A549 (cell line): ENCODE measurements at regions not wholly inside any gene's neighbourhood (a gene's known extent, or its start where the extent isn't known, plus 50 kb on each side); places are given as distances from the start of the nearest gene placed in this dataset.
A peak's percentile ranks its signal among the peaks of the same experiment; 100 is the strongest.

Source experiments
- ATAC-seq, 2 experiments: fragments of 200-7000 bp in 1 of 2; fragments of >200 bp in 1 of 2; cut with Nextera tagmentation in 1 of 2; cut with Tn5 transposase in 1 of 2; 3 replicates each; pipeline versions ENCODE4 v1.8.0 to v1.9.1; 2018 to 2020; ENCODE audit warnings: mild to moderate bottlenecking in 1 of 2, moderate library complexity in 1 of 2
- CTCF ChIA-PET: fragments of 300-600 bp; sonication (Branson Sonifier 250); formaldehyde crosslinking; extraction: SDS; loops from one replicate; lab custom pipeline; 2021; ENCODE audit warnings: antibody characterized with exemption, inconsistent platforms; lab: Yijun Ruan, JAX
- POLR2A ChIA-PET: fragments of 350-600 bp; formaldehyde crosslinking; extraction: SDS; loops from one replicate; lab custom pipeline; 2021; ENCODE audit warnings: antibody characterized with exemption, inconsistent platforms; lab: Yijun Ruan, JAX
- DNase-seq, 2 experiments: peaks; one replicate each; pipeline versions ENCODE4 v3.0.0 to v3.0.0-alpha.2; 2011 to 2016; ENCODE audit warnings: low read depth in 1 of 2, low spot score in 1 of 2
- FAIRE-seq: peaks from 2 replicates; lab custom pipeline; 2011; peaks lifted over from hg19 to GRCh38; lab: Jason Lieb, UNC
- H3K27ac ChIP-seq, 2 experiments: fragments of >200 bp; sonication (Bioruptor Twin); formaldehyde crosslinking; 3 replicates each; pipeline ENCODE4 v1.5.1; 2016 to 2017
- H3K4me1 ChIP-seq: fragments of >200 bp; sonication (Bioruptor Twin); formaldehyde crosslinking; 3 replicates; pipeline ENCODE4 v1.6.1; 2016
- H3K4me2 ChIP-seq: fragments of >200 bp; sonication (Bioruptor Twin); formaldehyde crosslinking; 3 replicates; pipeline ENCODE4 v1.6.1; 2016
- H3K4me3 ChIP-seq: fragments of >200 bp; sonication (Bioruptor Twin); formaldehyde crosslinking; 3 replicates; pipeline ENCODE4 v1.5.1; 2016
- H3K9me3 ChIP-seq: fragments of >200 bp; sonication (Bioruptor Twin); formaldehyde crosslinking; 3 replicates; pipeline ENCODE4 v1.6.1; 2016
- CEBPB ChIP-seq, 2 experiments: fragments of >200 bp in 1 of 2; sonication (Bioruptor Twin) in 1 of 2; formaldehyde crosslinking in 1 of 2; IDR thresholded peaks; 2 replicates each; pipeline ENCODE4 v1.6.1; 2012 to 2016
- FOSB ChIP-seq: fragments of 250-450 bp; sonication (Bioruptor Pico); IDR thresholded peaks from 2 replicates; pipeline ENCODE4 v1.5.0; 2020; ENCODE audit warnings: mild to moderate bottlenecking, moderate library complexity
- FOSL2 ChIP-seq, 2 experiments: fragments of 450-650 bp in 1 of 2; fragments of >200 bp in 1 of 2; sonication (Bioruptor Twin) in 1 of 2; formaldehyde crosslinking; IDR thresholded peaks; 2 replicates each; pipeline versions ENCODE4 v1.5.0 to v1.6.1; 2016 to 2020; ENCODE audit warnings: mild to moderate bottlenecking in 1 of 2, moderate library complexity in 1 of 2
- GATA3 ChIP-seq: IDR thresholded peaks from 2 replicates; pipeline ENCODE4 v1.6.1; 2012; ENCODE audit warnings: borderline replicate concordance
- HOXA7 ChIP-seq: fragments of 250-450 bp; sonication (Bioruptor Pico); IDR thresholded peaks from 2 replicates; pipeline ENCODE4 v1.5.0; 2020; ENCODE audit warnings: mild to moderate bottlenecking, moderate library complexity
- JUN ChIP-seq, 2 experiments: fragments of >200 bp; sonication (Bioruptor Twin); formaldehyde crosslinking; IDR thresholded peaks; 2 replicates in 1 of 2; 3 replicates in 1 of 2; pipeline ENCODE4 v1.6.1; 2016 to 2017
- KDM1A ChIP-seq: fragments of 200-600 bp; sonication (generic); IDR thresholded peaks from 2 replicates; pipeline ENCODE4 v1.6.1; 2016; ENCODE audit warnings: low read depth, mild to moderate bottlenecking
- MAFK ChIP-seq: fragments of 450-650 bp; IDR thresholded peaks from 2 replicates; pipeline ENCODE4 v1.6.1; 2014; ENCODE audit not compliant: partially characterized antibody
- PHF8 ChIP-seq: fragments of 200-600 bp; sonication (generic); IDR thresholded peaks from 2 replicates; pipeline ENCODE4 v1.6.1; 2016; ENCODE audit warnings: low read depth, mild to moderate bottlenecking, antibody characterized with exemption, moderate library complexity, borderline replicate concordance
- POLR2A ChIP-seq: IDR thresholded peaks from 2 replicates; pipeline ENCODE4 v1.6.1; 2012; ENCODE audit warnings: mild to moderate bottlenecking, low read length
- RAD21 ChIP-seq, 2 experiments: fragments of >200 bp in 1 of 2; sonication (Bioruptor Twin) in 1 of 2; formaldehyde crosslinking in 1 of 2; IDR thresholded peaks in 1 of 2; conservative IDR thresholded peaks in 1 of 2; 2 replicates in 1 of 2; 3 replicates in 1 of 2; pipeline ENCODE4 v1.6.1; 2012 to 2018; ENCODE audit warnings: inconsistent platforms in 1 of 2
- RCOR1 ChIP-seq: fragments of 150-350 bp; IDR thresholded peaks from 2 replicates; pipeline ENCODE4 v1.6.1; 2014; ENCODE audit warnings: antibody characterized with exemption, low read length, low read depth
- SREBF2 ChIP-seq: fragments of 450-650 bp; IDR thresholded peaks from 2 replicates; pipeline ENCODE4 v1.6.1; 2014; ENCODE audit warnings: mild to moderate bottlenecking, moderate library complexity
- ZC3H11A ChIP-seq: fragments of 450-650 bp; IDR thresholded peaks from 2 replicates; pipeline ENCODE4 v1.6.1; 2014; ENCODE audit warnings: antibody characterized with exemption, mild to moderate bottlenecking
- WGBS: methylation state at CpG from one replicate; pipeline ENCODE4 v1.1.6; 2017; ENCODE audit errors: missing lambda C conversion rate; 5-methylcytosine and 5-hydroxymethylcytosine counted together
- TF ChIP-seq, protein P1 (sequence below): fragments of >200 bp; sonication (Bioruptor Twin); formaldehyde crosslinking; IDR thresholded peaks from 3 replicates; pipeline ENCODE4 v1.6.1; 2016
- TF ChIP-seq, protein P2 (sequence below): IDR thresholded peaks from 2 replicates; pipeline ENCODE4 v1.6.1; 2012
- TF ChIP-seq, protein P3 (sequence below): fragments of 150-350 bp; IDR thresholded peaks from 2 replicates; pipeline ENCODE4 v1.6.1; 2014; ENCODE audit warnings: low read depth, mild to moderate bottlenecking, low read length

DNA sequence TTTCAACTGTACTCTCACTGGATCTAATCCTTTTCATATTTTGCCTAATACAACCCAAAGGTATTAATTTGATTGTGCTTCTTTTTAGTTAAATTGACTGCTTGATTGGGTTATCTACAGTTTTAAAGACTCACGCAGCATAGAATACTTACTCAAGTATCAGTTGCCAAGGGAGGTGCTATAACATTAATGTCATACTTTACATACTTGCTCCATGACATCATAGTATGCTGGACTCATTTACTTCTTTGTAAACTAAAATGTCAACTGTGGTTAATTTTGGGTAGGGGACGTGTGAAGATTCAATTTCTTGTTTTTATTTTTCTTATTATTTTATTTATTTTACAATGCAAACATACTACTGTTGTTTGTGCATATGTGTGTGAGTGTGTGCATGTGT is 716.2 kb upstream of the VRK2 start:
- no peak for TF ChIP-seq RCOR1
- TF ChIP-seq CEBPB (IDR thresholded peaks at IDR 0.05): no peak
- TF ChIP-seq, protein P1, sequence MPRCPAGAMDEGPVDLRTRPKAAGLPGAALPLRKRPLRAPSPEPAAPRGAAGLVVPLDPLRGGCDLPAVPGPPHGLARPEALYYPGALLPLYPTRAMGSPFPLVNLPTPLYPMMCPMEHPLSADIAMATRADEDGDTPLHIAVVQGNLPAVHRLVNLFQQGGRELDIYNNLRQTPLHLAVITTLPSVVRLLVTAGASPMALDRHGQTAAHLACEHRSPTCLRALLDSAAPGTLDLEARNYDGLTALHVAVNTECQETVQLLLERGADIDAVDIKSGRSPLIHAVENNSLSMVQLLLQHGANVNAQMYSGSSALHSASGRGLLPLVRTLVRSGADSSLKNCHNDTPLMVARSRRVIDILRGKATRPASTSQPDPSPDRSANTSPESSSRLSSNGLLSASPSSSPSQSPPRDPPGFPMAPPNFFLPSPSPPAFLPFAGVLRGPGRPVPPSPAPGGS: no peak
- TF ChIP-seq FOSB (CRISPR knock-in tag): no peak
- TF ChIP-seq, protein P2, sequence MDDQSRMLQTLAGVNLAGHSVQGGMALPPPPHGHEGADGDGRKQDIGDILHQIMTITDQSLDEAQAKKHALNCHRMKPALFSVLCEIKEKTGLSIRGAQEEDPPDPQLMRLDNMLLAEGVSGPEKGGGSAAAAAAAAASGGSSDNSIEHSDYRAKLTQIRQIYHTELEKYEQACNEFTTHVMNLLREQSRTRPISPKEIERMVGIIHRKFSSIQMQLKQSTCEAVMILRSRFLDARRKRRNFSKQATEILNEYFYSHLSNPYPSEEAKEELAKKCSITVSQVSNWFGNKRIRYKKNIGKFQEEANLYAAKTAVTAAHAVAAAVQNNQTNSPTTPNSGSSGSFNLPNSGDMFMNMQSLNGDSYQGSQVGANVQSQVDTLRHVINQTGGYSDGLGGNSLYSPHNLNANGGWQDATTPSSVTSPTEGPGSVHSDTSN: no peak
- no peak for TF ChIP-seq POLR2A
- no peak for TF ChIP-seq JUN (IDR thresholded peaks at IDR 0.05)
- no peak for TF ChIP-seq ZC3H11A
- WGBS: 15% methylated on average over 2 of the region's 2 CpGs
- H3K4me1 ChIP-seq: no peaks in the 10 kb centered on the region
- no peak overlapping the region for H3K4me2 ChIP-seq
- DNase-seq (no peak), FAIRE-seq (peak; percentile 43), ATAC-seq (no peak)
- H3K9me3 ChIP-seq: peaks cover 2% of the 10 kb centered on the region; the same call in 1 of the 3 replicates
- no peak overlapping the region for H3K27ac ChIP-seq
- ChIA-PET CTCF (no interaction called here), POLR2A (no interaction called here)
- H3K4me3 ChIP-seq: no peak overlapping the region

DNA sequence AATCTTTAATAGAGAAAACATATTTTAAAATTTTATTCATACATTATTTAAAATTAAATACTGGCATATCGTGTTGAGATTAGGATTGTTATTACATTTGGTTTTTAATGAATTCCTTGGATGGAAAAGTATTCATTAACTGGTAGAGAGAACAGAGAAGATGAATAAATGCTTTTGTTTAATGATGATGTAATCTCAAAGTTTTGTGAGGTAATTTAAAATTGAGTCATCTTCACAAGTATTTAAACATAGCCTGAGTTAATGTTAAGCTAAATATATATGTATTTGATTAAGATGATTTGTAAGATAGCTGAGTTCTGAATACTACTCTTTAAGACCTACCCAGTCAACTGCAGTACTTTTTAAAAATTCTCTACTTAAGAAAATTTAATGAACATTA is 713.4 kb upstream of the VRK2 start:
- WGBS: 20% methylated on average over 1 of the region's 1 CpG
- FAIRE-seq (no peak), DNase-seq (no peak), ATAC-seq (no peak)
- Histone ChIP-seq H3K4me3 (no peak overlapping the region), H3K27ac (no peak overlapping the region), H3K4me2 (no peak overlapping the region; the same call in 2 of the 3 replicates), H3K4me1 (no peaks in the 10 kb centered on the region), H3K9me3 (no peaks in the 10 kb centered on the region)
- TF ChIP-seq GATA3 (no peak), RAD21 (conservative IDR thresholded peaks at IDR 0.05 in 1 of 2, IDR thresholded peaks at IDR 0.05 in 1 of 2) (no peak), MAFK (no peak), FOSL2 (IDR thresholded peaks at IDR 0.05) (no peak), FOSL2 (CRISPR knock-in tag; IDR thresholded peaks at IDR 0.05) (no peak), FOSB (CRISPR knock-in tag) (no peak), SREBF2 (no peak), PHF8 (no peak)
- TF ChIP-seq, protein P3, sequence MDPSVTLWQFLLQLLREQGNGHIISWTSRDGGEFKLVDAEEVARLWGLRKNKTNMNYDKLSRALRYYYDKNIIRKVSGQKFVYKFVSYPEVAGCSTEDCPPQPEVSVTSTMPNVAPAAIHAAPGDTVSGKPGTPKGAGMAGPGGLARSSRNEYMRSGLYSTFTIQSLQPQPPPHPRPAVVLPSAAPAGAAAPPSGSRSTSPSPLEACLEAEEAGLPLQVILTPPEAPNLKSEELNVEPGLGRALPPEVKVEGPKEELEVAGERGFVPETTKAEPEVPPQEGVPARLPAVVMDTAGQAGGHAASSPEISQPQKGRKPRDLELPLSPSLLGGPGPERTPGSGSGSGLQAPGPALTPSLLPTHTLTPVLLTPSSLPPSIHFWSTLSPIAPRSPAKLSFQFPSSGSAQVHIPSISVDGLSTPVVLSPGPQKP: no peak
- POLR2A ChIA-PET: no interaction called here
- CTCF ChIA-PET: interaction anchor here (1.1 kb wide), 1 partner anchor 44 kb away, joined by 4 read pairs; no protein-coding TSS in a partner anchor

DNA sequence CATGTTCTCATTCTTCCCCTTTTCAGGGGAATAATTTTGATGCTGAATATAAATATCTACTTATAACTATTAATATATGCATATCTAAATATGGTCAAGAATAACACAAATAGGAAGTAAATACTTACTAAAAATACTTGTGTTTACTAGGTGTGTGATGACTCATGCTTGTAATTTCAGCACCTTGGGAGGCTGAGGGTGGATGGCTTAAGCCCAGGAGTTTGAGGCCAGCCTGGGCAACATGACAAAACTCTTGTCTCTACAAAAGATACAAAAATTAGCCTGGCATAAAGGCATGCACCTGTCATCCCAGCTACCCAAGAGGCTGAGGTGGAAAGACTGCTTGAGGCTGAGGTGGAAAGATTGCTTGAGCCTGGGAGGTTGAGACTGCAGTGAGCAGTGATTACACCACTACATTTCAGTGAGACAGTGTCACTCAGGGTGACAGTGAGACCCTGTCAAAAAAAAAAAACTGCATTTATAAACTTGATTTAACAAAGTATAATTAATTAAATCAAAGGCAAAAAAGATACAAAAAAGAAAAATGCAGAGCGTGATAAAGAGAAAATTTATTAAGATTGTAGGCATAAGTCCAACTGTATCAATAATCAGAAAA is 703.1 kb upstream of the VRK2 start:
- TF ChIP-seq HOXA7 (CRISPR knock-in tag) (no peak), FOSL2 (IDR thresholded peaks at IDR 0.05) (no peak), FOSL2 (CRISPR knock-in tag; IDR thresholded peaks at IDR 0.05) (peak; percentile 28; the same call in 1 of the 2 replicates), KDM1A (no peak)
- TF ChIP-seq, all 56 proteins: peak for 1
- ChIA-PET CTCF (no interaction called here), POLR2A (no interaction called here)
- H3K27ac ChIP-seq: no peak overlapping the region
- 24% methylated on average over 1 of the region's 1 CpG for WGBS
- no peaks in the 10 kb centered on the region for H3K4me1 ChIP-seq
- no peak overlapping the region for H3K4me2 ChIP-seq
- H3K4me3 ChIP-seq: no peak overlapping the region
- no peak for FAIRE-seq
- no peak for ATAC-seq
- no peaks in the 10 kb centered on the region; the same call in 2 of the 3 replicates for H3K9me3 ChIP-seq
- DNase-seq: no peak
